IMR-90 (cell line): ENCODE measurements at regions not wholly inside any gene's neighbourhood (a gene's known extent, or its start where the extent isn't known, plus 50 kb on each side); places are given as distances from the start of the nearest gene placed in this dataset.

ENCODE experiments used
- ATAC-seq: fragments of 200-7000 bp; cut with Tn5 transposase; 2 replicates; pipeline ENCODE4 v1.9.1; 2020; ENCODE audit warnings: low read depth, mild to moderate bottlenecking, moderate library complexity
- BruUV-seq: library from RNA; stranded (reverse); fragments of 400-500 nt; replicated peaks from 2 replicates; lab custom pipeline; 2021; lab: Mats Ljungman, UMichigan
- CTCF ChIA-PET: fragments of 300-600 bp; formaldehyde crosslinking; extraction: SDS; loops from one replicate; lab custom pipeline; 2021; ENCODE audit warnings: antibody characterized with exemption; lab: Yijun Ruan, JAX
- POLR2A ChIA-PET: fragments of 300-600 bp; sonication (Branson Sonifier 250); formaldehyde crosslinking; loops from one replicate; lab custom pipeline; 2022; ENCODE audit warnings: antibody characterized with exemption; ENCODE audit not compliant: unreplicated experiment; lab: Charles Lee
- DNase-seq: peaks from one replicate; pipeline ENCODE4 v3.0.0; 2013
- H2AFZ ChIP-seq: replicated peaks from 2 replicates; pipeline ENCODE3; 2013; ENCODE audit warnings: low read length, mild to moderate bottlenecking; ENCODE audit not compliant: poor library complexity
- H2AK5ac ChIP-seq: 2 replicates; pipeline ENCODE4 v1.6.1; 2013; ENCODE audit warnings: low read depth, low read length, inconsistent platforms
- H2AK9ac ChIP-seq: replicated peaks from 2 replicates; pipeline ENCODE3; 2013; ENCODE audit warnings: mild to moderate bottlenecking, low read depth, low read length, moderate library complexity; ENCODE audit not compliant: poor library complexity
- H2BK120ac ChIP-seq: 2 replicates; pipeline ENCODE4 v1.6.1; 2013; ENCODE audit warnings: low read depth, low read length, inconsistent platforms
- H2BK15ac ChIP-seq: 3 replicates; pipeline ENCODE4 v1.6.1; 2013; ENCODE audit warnings: low read depth, low read length, inconsistent platforms
- H2BK20ac ChIP-seq: 2 replicates; pipeline ENCODE4 v1.6.1; 2013; ENCODE audit warnings: low read depth, mild to moderate bottlenecking, inconsistent platforms, low read length, moderate library complexity
- H2BK5ac ChIP-seq: 2 replicates; pipeline ENCODE4 v1.6.1; 2013; ENCODE audit warnings: mild to moderate bottlenecking, low read depth, low read length, inconsistent platforms; ENCODE audit not compliant: poor library complexity, severe bottlenecking
- H3K14ac ChIP-seq: replicated peaks from 2 replicates; pipeline ENCODE4 v1.6.1; 2013; ENCODE audit warnings: low read depth, low read length, inconsistent platforms
- H3K18ac ChIP-seq: 2 replicates; pipeline ENCODE4 v1.6.1; 2013; ENCODE audit warnings: low read depth, low read length, control low read depth
- H3K23ac ChIP-seq: 2 replicates; pipeline ENCODE4 v1.6.1; 2013; ENCODE audit warnings: low read depth, low read length, inconsistent platforms
- H3K27ac ChIP-seq: 2 replicates; pipeline ENCODE4 v1.5.1; 2013; ENCODE audit warnings: mild to moderate bottlenecking, control low read depth, low read length; ENCODE audit not compliant: insufficient read depth
- H3K27me3 ChIP-seq: 2 replicates; pipeline ENCODE4 v1.6.1; 2013; ENCODE audit warnings: low read length; ENCODE audit not compliant: control insufficient read depth, insufficient read depth
- H3K36me3 ChIP-seq: 2 replicates; pipeline ENCODE4 v1.6.1; 2013; ENCODE audit warnings: low read length, mixed read lengths; ENCODE audit not compliant: control insufficient read depth, insufficient read depth
- H3K4ac ChIP-seq: 2 replicates; pipeline ENCODE4 v1.6.1; 2013; ENCODE audit warnings: low read depth, low read length, inconsistent platforms
- H3K4me1 ChIP-seq: 2 replicates; pipeline ENCODE4 v1.6.1; 2013; ENCODE audit warnings: low read length, mixed read lengths; ENCODE audit not compliant: control insufficient read depth, insufficient read depth
- H3K4me2 ChIP-seq: 2 replicates; pipeline ENCODE4 v1.6.1; 2013; ENCODE audit warnings: low read depth, mild to moderate bottlenecking, control low read depth, low read length, moderate library complexity
- H3K4me3 ChIP-seq: 2 replicates; pipeline ENCODE4 v1.5.1; 2013; ENCODE audit warnings: low read depth, mild to moderate bottlenecking, control low read depth, low read length, moderate library complexity; ENCODE audit not compliant: insufficient read depth
- H3K56ac ChIP-seq: 2 replicates; pipeline ENCODE4 v1.6.1; 2013; ENCODE audit warnings: low read length, inconsistent platforms; ENCODE audit not compliant: insufficient read depth; ENCODE audit errors: extremely low read depth
- H3K79me1 ChIP-seq, 2 experiments: 2 replicates each; pipeline ENCODE4 v1.6.1; 2013; ENCODE audit warnings: low read length in 2 of 2, inconsistent platforms in 1 of 2, low read depth in 1 of 2
- H3K9ac ChIP-seq: 2 replicates; pipeline ENCODE4 v1.6.1; 2013; ENCODE audit warnings: low read depth, low read length, control low read depth
- H3K9me1 ChIP-seq: 2 replicates; pipeline ENCODE4 v1.6.1; 2013; ENCODE audit warnings: low read length, inconsistent platforms; ENCODE audit not compliant: insufficient read depth
- H3K9me3 ChIP-seq: 2 replicates; pipeline ENCODE4 v1.6.1; 2013; ENCODE audit warnings: low read length; ENCODE audit not compliant: control insufficient read depth, insufficient read depth
- H4K20me1 ChIP-seq: 2 replicates; pipeline ENCODE4 v1.6.1; 2013; ENCODE audit warnings: low read length, inconsistent platforms; ENCODE audit not compliant: insufficient read depth
- H4K5ac ChIP-seq: 2 replicates; pipeline ENCODE4 v1.6.1; 2013; ENCODE audit warnings: mild to moderate bottlenecking, low read depth, low read length, control low read depth
- H4K8ac ChIP-seq, 2 experiments: 2 replicates each; pipeline ENCODE4 v1.6.1; 2013; ENCODE audit warnings: low read depth in 2 of 2, low read length in 2 of 2, control low read depth in 1 of 2, inconsistent platforms in 1 of 2
- H4K91ac ChIP-seq: 2 replicates; pipeline ENCODE4 v1.6.1; 2013; ENCODE audit warnings: low read depth, low read length, inconsistent platforms; ENCODE audit not compliant: insufficient read depth
- BHLHE40 ChIP-seq: fragments of 150-350 bp; IDR thresholded peaks from 2 replicates; pipeline ENCODE4 v1.6.1; 2016; ENCODE audit warnings: mild to moderate bottlenecking, low read depth, low read length
- CEBPB ChIP-seq: IDR thresholded peaks from 2 replicates; pipeline ENCODE4 v1.6.1; 2012; ENCODE audit warnings: low read depth, low read length, improper control_type of control experiment
- CHD1 ChIP-seq: IDR thresholded peaks from 2 replicates; pipeline ENCODE4 v1.6.1; 2012; ENCODE audit warnings: low read depth, low read length, improper control_type of control experiment
- FOS ChIP-seq: fragments of 150-350 bp; IDR thresholded peaks from 2 replicates; pipeline ENCODE4 v1.6.1; 2016; ENCODE audit warnings: low read depth, low read length
- MAFK ChIP-seq: IDR thresholded peaks from 2 replicates; pipeline ENCODE4 v1.6.1; 2012; ENCODE audit warnings: low read depth, low read length, improper control_type of control experiment
- MAZ ChIP-seq: IDR thresholded peaks from 2 replicates; pipeline ENCODE4 v1.6.1; 2012; ENCODE audit warnings: low read depth, mild to moderate bottlenecking, low read length, improper control_type of control experiment, moderate library complexity, borderline replicate concordance
- MXI1 ChIP-seq: IDR thresholded peaks from 2 replicates; pipeline ENCODE4 v1.6.1; 2012; ENCODE audit warnings: low read depth, mild to moderate bottlenecking, low read length, moderate library complexity, borderline replicate concordance
- NFE2L2 ChIP-seq: fragments of 150-350 bp; IDR thresholded peaks from 2 replicates; pipeline ENCODE4 v1.6.1; 2016; ENCODE audit warnings: low read depth, mild to moderate bottlenecking, low read length
- POLR2A ChIP-seq: IDR thresholded peaks from 2 replicates; pipeline ENCODE4 v1.6.1; 2012; ENCODE audit warnings: mild to moderate bottlenecking, low read depth, low read length
- RAD21 ChIP-seq: IDR thresholded peaks from 2 replicates; pipeline ENCODE4 v1.6.1; 2012; ENCODE audit warnings: low read length, improper control_type of control experiment
- RCOR1 ChIP-seq: IDR thresholded peaks from 2 replicates; pipeline ENCODE4 v1.6.1; 2012; ENCODE audit warnings: mild to moderate bottlenecking, low read length, improper control_type of control experiment; ENCODE audit not compliant: insufficient replicate concordance
- RFX5 ChIP-seq: IDR thresholded peaks from 2 replicates; pipeline ENCODE4 v1.8.0; 2012; ENCODE audit warnings: low read depth, mild to moderate bottlenecking, low read length, moderate library complexity
- SMC3 ChIP-seq: fragments of 150-350 bp; IDR thresholded peaks from 2 replicates; pipeline ENCODE4 v1.6.1; 2016; ENCODE audit warnings: low read depth, mild to moderate bottlenecking, antibody characterized with exemption, low read length, moderate library complexity
- WGBS, 2 experiments: methylation state at CpG; one replicate each; pipeline versions ENCODE4 v1.1.5 to v1.1.7; 2013; ENCODE audit warnings: missing lambda C conversion rate in 2 of 2; ENCODE audit not compliant: insufficient read length in 1 of 2; ENCODE audit errors: extremely low coverage in 2 of 2; 5-methylcytosine and 5-hydroxymethylcytosine counted together
- dilution Hi-C: fragments of 300-500 bp; cut with HindIII; formaldehyde crosslinking; loops from one replicate; pipeline ENCODE4 v1.14.3; 2018; ENCODE audit warnings: low sequenced_read_pairs; ENCODE audit not compliant: unreplicated experiment
- in situ Hi-C: fragments of 300-500 bp; cut with MboI; formaldehyde crosslinking; loops from 3 replicates; pipeline ENCODE4 v1.14.3; 2019; ENCODE audit warnings: low sequenced_read_pairs, inconsistent platforms, mixed read lengths
- intact Hi-C: fragments of 100-400 bp; cut with micrococcal nuclease; formaldehyde crosslinking; loops from 2 replicates; pipeline ENCODE4 v1.10.0; 2022
- TF ChIP-seq, protein P1 (sequence below): conservative IDR thresholded peaks from 2 replicates; pipeline ENCODE4 v1.5.1; 2012; ENCODE audit warnings: mild to moderate bottlenecking, low read depth, low read length, improper control_type of control experiment
- TF ChIP-seq, protein P2 (sequence below): fragments of 150-350 bp; IDR thresholded peaks from 2 replicates; pipeline ENCODE4 v1.6.1; 2017; ENCODE audit warnings: mild to moderate bottlenecking, antibody characterized with exemption, low read length, low read depth
- TF ChIP-seq, protein P3 (sequence below): fragments of 150-350 bp; IDR thresholded peaks from 2 replicates; pipeline ENCODE4 v1.6.1; 2016; ENCODE audit warnings: low read depth, mild to moderate bottlenecking, low read length, moderate library complexity, borderline replicate concordance

GRCh38 chr22:27642104-27642800 is 159.3 kb downstream of the MN1 start:
- in situ Hi-C loops (no loop called here), intact Hi-C loops (no loop called here), dilution Hi-C loops (no loop called here)
- H2AK5ac ChIP-seq: no peak overlapping the region
- no peak overlapping the region for H2BK5ac ChIP-seq
- H2BK20ac ChIP-seq: no peak overlapping the region
- peaks cover 26% of the 10 kb centered on the region for H3K27me3 ChIP-seq
- no peak overlapping the region for H3K27ac ChIP-seq
- H3K14ac ChIP-seq: no peak overlapping the region
- H3K23ac ChIP-seq: no peak overlapping the region
- peaks cover 2% of the 10 kb centered on the region; the same call in 1 of the 2 replicates for H3K9me3 ChIP-seq
- H3K79me1 ChIP-seq: no peaks in the 10 kb centered on the region
- no peak overlapping the region for H3K4me2 ChIP-seq
- no peak overlapping the region for H3K18ac ChIP-seq
- no peak overlapping the region for H2BK15ac ChIP-seq
- ChIA-PET POLR2A (no interaction called here), CTCF (no interaction called here)
- no peaks in the 10 kb centered on the region for H3K36me3 ChIP-seq
- H4K91ac ChIP-seq: no peak overlapping the region
- H2AFZ ChIP-seq: no peak overlapping the region
- no peak overlapping the region for H3K56ac ChIP-seq
- H4K8ac ChIP-seq: no peak overlapping the region
- no peak overlapping the region for H3K4ac ChIP-seq
- no peaks in the 10 kb centered on the region for H4K20me1 ChIP-seq
- DNase-seq (no peak), ATAC-seq (no peak)
- no peak overlapping the region for H2BK120ac ChIP-seq
- H3K9ac ChIP-seq: no peak overlapping the region
- no peak overlapping the region for H3K4me3 ChIP-seq
- BruUV-seq: no TSS peak
- H3K9me1 ChIP-seq: no peaks in the 10 kb centered on the region
- no peak overlapping the region for H4K5ac ChIP-seq
- no peak for TF ChIP-seq MAZ
- TF ChIP-seq MAFK: no peak
- TF ChIP-seq, protein P1, sequence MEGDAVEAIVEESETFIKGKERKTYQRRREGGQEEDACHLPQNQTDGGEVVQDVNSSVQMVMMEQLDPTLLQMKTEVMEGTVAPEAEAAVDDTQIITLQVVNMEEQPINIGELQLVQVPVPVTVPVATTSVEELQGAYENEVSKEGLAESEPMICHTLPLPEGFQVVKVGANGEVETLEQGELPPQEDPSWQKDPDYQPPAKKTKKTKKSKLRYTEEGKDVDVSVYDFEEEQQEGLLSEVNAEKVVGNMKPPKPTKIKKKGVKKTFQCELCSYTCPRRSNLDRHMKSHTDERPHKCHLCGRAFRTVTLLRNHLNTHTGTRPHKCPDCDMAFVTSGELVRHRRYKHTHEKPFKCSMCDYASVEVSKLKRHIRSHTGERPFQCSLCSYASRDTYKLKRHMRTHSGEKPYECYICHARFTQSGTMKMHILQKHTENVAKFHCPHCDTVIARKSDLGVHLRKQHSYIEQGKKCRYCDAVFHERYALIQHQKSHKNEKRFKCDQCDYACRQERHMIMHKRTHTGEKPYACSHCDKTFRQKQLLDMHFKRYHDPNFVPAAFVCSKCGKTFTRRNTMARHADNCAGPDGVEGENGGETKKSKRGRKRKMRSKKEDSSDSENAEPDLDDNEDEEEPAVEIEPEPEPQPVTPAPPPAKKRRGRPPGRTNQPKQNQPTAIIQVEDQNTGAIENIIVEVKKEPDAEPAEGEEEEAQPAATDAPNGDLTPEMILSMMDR: no peak
- no peak for TF ChIP-seq CEBPB
- TF ChIP-seq RCOR1: no peak
- TF ChIP-seq CHD1: no peak
- no peak for TF ChIP-seq RFX5
- TF ChIP-seq, protein P2, sequence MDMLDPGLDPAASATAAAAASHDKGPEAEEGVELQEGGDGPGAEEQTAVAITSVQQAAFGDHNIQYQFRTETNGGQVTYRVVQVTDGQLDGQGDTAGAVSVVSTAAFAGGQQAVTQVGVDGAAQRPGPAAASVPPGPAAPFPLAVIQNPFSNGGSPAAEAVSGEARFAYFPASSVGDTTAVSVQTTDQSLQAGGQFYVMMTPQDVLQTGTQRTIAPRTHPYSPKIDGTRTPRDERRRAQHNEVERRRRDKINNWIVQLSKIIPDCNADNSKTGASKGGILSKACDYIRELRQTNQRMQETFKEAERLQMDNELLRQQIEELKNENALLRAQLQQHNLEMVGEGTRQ: no peak
- no peak for TF ChIP-seq BHLHE40
- TF ChIP-seq POLR2A: no peak
- no peak for TF ChIP-seq FOS
- TF ChIP-seq RAD21: no peak
- TF ChIP-seq, protein P3, sequence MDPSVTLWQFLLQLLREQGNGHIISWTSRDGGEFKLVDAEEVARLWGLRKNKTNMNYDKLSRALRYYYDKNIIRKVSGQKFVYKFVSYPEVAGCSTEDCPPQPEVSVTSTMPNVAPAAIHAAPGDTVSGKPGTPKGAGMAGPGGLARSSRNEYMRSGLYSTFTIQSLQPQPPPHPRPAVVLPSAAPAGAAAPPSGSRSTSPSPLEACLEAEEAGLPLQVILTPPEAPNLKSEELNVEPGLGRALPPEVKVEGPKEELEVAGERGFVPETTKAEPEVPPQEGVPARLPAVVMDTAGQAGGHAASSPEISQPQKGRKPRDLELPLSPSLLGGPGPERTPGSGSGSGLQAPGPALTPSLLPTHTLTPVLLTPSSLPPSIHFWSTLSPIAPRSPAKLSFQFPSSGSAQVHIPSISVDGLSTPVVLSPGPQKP: no peak
- no peak for TF ChIP-seq MXI1
- no peak for TF ChIP-seq SMC3
- TF ChIP-seq NFE2L2: no peak
- H3K4me1 ChIP-seq: peaks cover 2% of the 10 kb centered on the region; the same call in 1 of the 2 replicates
- 53% methylated on average over 5 of the region's 28 CpGs; no CpG with 5 or more reads in 1 of the 2 experiments for WGBS, 2 experiments
- H2AK9ac ChIP-seq: no peak overlapping the region
